ENCODE measurements at regions not wholly inside any gene's neighbourhood (a gene's known extent, or its start where the extent isn't known, plus 50 kb on each side); places are given as distances from the start of the nearest gene placed in this dataset.

DNA sequence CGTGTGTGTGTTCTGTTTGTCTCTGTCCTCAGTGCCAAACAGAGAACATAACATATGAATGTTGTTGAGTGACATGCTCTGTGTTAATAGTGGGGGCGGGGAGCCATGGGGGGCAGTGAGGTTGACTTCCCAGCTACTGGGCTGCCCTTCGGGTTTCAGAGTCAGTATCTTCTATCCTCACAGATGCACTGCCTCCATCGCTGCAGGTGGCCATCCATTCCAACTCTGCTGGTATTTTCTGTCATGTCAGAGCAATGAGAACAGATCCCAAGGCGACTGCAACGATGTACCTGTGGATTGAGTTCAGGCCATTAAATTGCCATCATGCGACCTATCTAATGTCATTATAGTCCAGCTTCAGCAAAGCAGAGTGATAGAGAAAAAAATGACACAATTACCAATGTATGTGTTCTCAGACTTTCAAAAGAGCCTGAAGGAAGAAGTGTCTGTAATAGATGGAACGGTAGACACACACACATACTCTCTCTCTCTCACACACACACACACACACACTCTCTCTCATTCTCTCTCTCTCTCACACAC, 418.5 kb downstream of the RWDD3 start:
- TF ChIP-seq, protein P1, sequence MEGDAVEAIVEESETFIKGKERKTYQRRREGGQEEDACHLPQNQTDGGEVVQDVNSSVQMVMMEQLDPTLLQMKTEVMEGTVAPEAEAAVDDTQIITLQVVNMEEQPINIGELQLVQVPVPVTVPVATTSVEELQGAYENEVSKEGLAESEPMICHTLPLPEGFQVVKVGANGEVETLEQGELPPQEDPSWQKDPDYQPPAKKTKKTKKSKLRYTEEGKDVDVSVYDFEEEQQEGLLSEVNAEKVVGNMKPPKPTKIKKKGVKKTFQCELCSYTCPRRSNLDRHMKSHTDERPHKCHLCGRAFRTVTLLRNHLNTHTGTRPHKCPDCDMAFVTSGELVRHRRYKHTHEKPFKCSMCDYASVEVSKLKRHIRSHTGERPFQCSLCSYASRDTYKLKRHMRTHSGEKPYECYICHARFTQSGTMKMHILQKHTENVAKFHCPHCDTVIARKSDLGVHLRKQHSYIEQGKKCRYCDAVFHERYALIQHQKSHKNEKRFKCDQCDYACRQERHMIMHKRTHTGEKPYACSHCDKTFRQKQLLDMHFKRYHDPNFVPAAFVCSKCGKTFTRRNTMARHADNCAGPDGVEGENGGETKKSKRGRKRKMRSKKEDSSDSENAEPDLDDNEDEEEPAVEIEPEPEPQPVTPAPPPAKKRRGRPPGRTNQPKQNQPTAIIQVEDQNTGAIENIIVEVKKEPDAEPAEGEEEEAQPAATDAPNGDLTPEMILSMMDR (conservative IDR thresholded peaks at IDR 0.05; ENCODE audit: low read length): no peak
- no peak for TF ChIP-seq EZH2phosphoT487 (IDR thresholded peaks at IDR 0.05; ENCODE audit: borderline replicate concordance)
